Fibroblast of lung (primary cell): ENCODE measurements at regions not wholly inside any gene's neighbourhood (a gene's known extent, or its start where the extent isn't known, plus 50 kb on each side); places are given as distances from the start of the nearest gene placed in this dataset.

Experiments
- EZH2 ChIP-seq: IDR thresholded peaks from 2 replicates; pipeline ENCODE4 v1.5.1; 2012; ENCODE audit warnings: low read length, control low read depth, mild to moderate bottlenecking; ENCODE audit errors: missing control alignments
- TF ChIP-seq, protein P1 (sequence below), 2 donors: IDR thresholded peaks in 1 of 2; conservative IDR thresholded peaks in 1 of 2; 1 replicate in 1 of 2; 2 replicates in 1 of 2; pipeline ENCODE4 v1.5.1; 2011 to 2012; ENCODE audit warnings: low read length in 2 of 2, control low read depth in 1 of 2, inconsistent platforms in 1 of 2, low read depth in 1 of 2, mild to moderate bottlenecking in 1 of 2

DNA sequence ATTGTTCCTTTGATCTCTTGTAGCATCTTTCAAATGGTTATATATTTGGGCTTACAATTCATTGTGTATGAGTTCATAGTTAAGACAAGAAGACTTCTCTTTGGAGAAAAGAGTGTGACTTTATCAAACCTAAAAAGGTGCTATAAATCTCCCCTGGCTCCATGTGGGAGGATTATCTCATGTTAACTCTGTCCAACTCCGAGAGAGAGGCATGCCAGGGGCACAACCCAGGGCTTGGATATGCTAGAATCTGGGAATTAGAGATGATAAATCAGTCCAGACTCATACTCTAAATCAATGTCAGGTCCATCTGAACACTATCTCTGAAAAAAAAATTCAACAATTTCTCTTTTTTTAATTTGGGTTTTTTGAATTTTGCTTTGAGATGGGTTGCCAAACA, 462.8 kb downstream of the TUSC7 start:
- TF ChIP-seq, protein P1, sequence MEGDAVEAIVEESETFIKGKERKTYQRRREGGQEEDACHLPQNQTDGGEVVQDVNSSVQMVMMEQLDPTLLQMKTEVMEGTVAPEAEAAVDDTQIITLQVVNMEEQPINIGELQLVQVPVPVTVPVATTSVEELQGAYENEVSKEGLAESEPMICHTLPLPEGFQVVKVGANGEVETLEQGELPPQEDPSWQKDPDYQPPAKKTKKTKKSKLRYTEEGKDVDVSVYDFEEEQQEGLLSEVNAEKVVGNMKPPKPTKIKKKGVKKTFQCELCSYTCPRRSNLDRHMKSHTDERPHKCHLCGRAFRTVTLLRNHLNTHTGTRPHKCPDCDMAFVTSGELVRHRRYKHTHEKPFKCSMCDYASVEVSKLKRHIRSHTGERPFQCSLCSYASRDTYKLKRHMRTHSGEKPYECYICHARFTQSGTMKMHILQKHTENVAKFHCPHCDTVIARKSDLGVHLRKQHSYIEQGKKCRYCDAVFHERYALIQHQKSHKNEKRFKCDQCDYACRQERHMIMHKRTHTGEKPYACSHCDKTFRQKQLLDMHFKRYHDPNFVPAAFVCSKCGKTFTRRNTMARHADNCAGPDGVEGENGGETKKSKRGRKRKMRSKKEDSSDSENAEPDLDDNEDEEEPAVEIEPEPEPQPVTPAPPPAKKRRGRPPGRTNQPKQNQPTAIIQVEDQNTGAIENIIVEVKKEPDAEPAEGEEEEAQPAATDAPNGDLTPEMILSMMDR (conservative IDR thresholded peaks at IDR 0.05 in 1 of 2, IDR thresholded peaks at IDR 0.05 in 1 of 2; ENCODE audit: low read depth in 1 of 2, low read length in 2 of 2): no peak
- no peak for TF ChIP-seq EZH2
